GM21619 (cell line): ENCODE measurements at regions not wholly inside any gene's neighbourhood (a gene's known extent, or its start where the extent isn't known, plus 50 kb on each side); places are given as distances from the start of the nearest gene placed in this dataset.

ENCODE experiments used
- ATAC-seq: cut with Tn5 transposase; IDR thresholded peaks from one replicate; pipeline ENCODE4 v1.9.1; 2021; ENCODE audit not compliant: unreplicated experiment

- ATAC-seq = no peak
Measured at GRCh38 chr4:13059019-13059418, 425.1 kb downstream of the RAB28 start.

GRCh38 chr4:13056630-13057189 is 427.4 kb downstream of the RAB28 start:
- no peak for ATAC-seq

GRCh38 chr4:13054420-13054970 is 429.6 kb downstream of the RAB28 start:
- ATAC-seq = no peak

- no peak for ATAC-seq
Measured at GRCh38 chr4:13047591-13047990, 436.5 kb downstream of the RAB28 start.

- no peak for ATAC-seq
Measured at GRCh38 chr4:13036841-13037240, 447.3 kb downstream of the RAB28 start.

GRCh38 chr4:13032936-13033335 is 451.2 kb downstream of the RAB28 start:
- ATAC-seq = no peak

- no peak for ATAC-seq
Measured at GRCh38 chr4:13024147-13025105, 459.7 kb downstream of the RAB28 start.

- ATAC-seq = no peak
Measured at GRCh38 chr4:13007802-13008470, 476.2 kb downstream of the RAB28 start.

GRCh38 chr4:12993923-12994322 is 490.2 kb downstream of the RAB28 start:
- no peak for ATAC-seq

- no peak for ATAC-seq
Measured at GRCh38 chr4:12987284-12987683, 496.9 kb downstream of the RAB28 start.

GRCh38 chr4:12979797-12980196 is 504.3 kb downstream of the RAB28 start:
- ATAC-seq = no peak

- ATAC-seq = no peak
Measured at GRCh38 chr4:12978310-12978709, 505.8 kb downstream of the RAB28 start.

- no peak for ATAC-seq
Measured at GRCh38 chr4:12975511-12975910, 508.6 kb downstream of the RAB28 start.

- no peak for ATAC-seq
Measured at GRCh38 chr4:12973522-12973921, 510.6 kb downstream of the RAB28 start.

- no peak for ATAC-seq
Measured at GRCh38 chr4:12968345-12968744, 515.8 kb downstream of the RAB28 start.

- ATAC-seq = no peak
Measured at GRCh38 chr4:12966726-12967125, 517.4 kb downstream of the RAB28 start.

- no peak for ATAC-seq
Measured at GRCh38 chr4:12965334-12965733, 518.8 kb downstream of the RAB28 start.

- ATAC-seq = no peak
Measured at GRCh38 chr4:12963912-12964311, 520.2 kb downstream of the RAB28 start.

- no peak for ATAC-seq
Measured at GRCh38 chr4:12963291-12963690, 520.8 kb downstream of the RAB28 start.

GRCh38 chr4:12961713-12962112 is 522.4 kb downstream of the RAB28 start:
- no peak for ATAC-seq

- ATAC-seq = no peak
Measured at GRCh38 chr4:12958436-12958835, 525.7 kb downstream of the RAB28 start.

- no peak for ATAC-seq
Measured at GRCh38 chr4:12957108-12957507, 527.0 kb downstream of the RAB28 start.
